Left ventricle myocardium inferior (tissue), 1 donor: ENCODE measurements at regions not wholly inside any gene's neighbourhood (a gene's known extent, or its start where the extent isn't known, plus 50 kb on each side); places are given as distances from the start of the nearest gene placed in this dataset.
"Not testable (repeated sequence)": the region's sequence is repeated elsewhere in the genome, so short reads cannot be mapped to it uniquely, and the experiment has no call there.

Experiments
- DNase-seq: peaks from one replicate; pipeline ENCODE4 v3.0.0-alpha.2; 2020
- H3K27ac ChIP-seq: fragments of 200-600 bp; replicated peaks from 2 replicates; pipeline ENCODE4 v1.8.0; 2021
- H3K27me3 ChIP-seq: fragments of 200-600 bp; 2 replicates; pipeline ENCODE4 v1.8.0; 2021; ENCODE audit warnings: low read depth
- H3K36me3 ChIP-seq: fragments of 200-600 bp; 2 replicates; pipeline ENCODE4 v1.8.0; 2021
- H3K4me1 ChIP-seq: fragments of 200-600 bp; 2 replicates; pipeline ENCODE4 v1.8.0; 2021
- H3K4me3 ChIP-seq: fragments of 200-600 bp; 2 replicates; pipeline ENCODE4 v1.8.0; 2021; ENCODE audit warnings: mild to moderate bottlenecking, moderate library complexity
- H3K9me3 ChIP-seq: fragments of 200-600 bp; replicated peaks from 2 replicates; pipeline ENCODE4 v1.8.0; 2021
- intact Hi-C: fragments of 100-400 bp; cut with micrococcal nuclease; formaldehyde crosslinking; loops from one replicate; pipeline ENCODE4 v1.11.0; 2022
- TF ChIP-seq, protein P1 (sequence below): fragments of 200-600 bp; IDR thresholded peaks from 2 replicates; pipeline ENCODE4 v1.8.0; 2021; ENCODE audit warnings: antibody characterized with exemption, mild to moderate bottlenecking, borderline replicate concordance
- donor health status: DM: no; HTN: yes; CAD: no; lungs with severe emphysema.

DNA sequence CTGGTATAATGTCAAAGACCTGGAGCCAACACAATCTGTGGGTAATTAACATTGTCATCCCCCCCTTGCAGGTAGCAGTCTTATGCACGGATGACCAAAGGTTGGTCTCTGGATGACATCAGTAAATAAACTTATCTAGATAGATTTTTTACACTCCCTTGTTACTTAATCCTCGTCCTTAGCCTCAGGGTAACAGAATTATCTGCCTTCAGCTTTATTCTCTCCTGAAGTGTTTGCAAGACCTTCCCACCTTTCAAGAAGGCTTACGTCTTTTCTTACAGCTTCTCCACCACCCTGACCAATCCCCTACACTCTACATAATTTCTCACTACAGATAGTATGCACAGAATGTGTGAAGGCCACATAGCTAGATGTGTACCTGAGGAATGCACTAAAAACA lies 434.8 kb upstream of the HTR1E start:
- TF ChIP-seq, protein P1, sequence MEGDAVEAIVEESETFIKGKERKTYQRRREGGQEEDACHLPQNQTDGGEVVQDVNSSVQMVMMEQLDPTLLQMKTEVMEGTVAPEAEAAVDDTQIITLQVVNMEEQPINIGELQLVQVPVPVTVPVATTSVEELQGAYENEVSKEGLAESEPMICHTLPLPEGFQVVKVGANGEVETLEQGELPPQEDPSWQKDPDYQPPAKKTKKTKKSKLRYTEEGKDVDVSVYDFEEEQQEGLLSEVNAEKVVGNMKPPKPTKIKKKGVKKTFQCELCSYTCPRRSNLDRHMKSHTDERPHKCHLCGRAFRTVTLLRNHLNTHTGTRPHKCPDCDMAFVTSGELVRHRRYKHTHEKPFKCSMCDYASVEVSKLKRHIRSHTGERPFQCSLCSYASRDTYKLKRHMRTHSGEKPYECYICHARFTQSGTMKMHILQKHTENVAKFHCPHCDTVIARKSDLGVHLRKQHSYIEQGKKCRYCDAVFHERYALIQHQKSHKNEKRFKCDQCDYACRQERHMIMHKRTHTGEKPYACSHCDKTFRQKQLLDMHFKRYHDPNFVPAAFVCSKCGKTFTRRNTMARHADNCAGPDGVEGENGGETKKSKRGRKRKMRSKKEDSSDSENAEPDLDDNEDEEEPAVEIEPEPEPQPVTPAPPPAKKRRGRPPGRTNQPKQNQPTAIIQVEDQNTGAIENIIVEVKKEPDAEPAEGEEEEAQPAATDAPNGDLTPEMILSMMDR: no peak
- intact Hi-C loops: no loop called here
- no peaks in the 10 kb centered on the region for H3K27me3 ChIP-seq
- peaks cover 9% of the 10 kb centered on the region for H3K9me3 ChIP-seq
- H3K27ac ChIP-seq: no peak overlapping the region
- no peak overlapping the region for H3K4me3 ChIP-seq
- DNase-seq: no peak
- no peaks in the 10 kb centered on the region for H3K4me1 ChIP-seq
- H3K36me3 ChIP-seq: no peaks in the 10 kb centered on the region

DNA sequence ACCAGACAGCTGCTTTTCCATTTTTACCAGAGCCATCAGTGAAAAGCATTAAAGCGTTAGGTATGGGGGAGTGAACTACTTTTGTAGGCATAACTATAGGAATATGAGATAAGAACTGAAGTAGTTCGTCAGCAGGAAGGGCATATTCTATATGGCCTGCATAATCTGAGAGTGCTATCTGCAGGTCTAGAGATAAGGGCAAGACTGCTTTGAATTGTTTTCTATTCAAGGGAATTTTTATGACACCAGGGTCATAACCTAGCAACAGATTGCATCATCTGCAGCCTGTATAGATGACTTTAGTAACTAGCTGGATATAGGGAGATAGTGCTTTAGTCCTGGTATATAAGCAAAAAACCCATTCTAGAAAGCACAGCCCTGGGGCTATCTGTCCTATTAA lies 437.3 kb upstream of the HTR1E start:
- no peak overlapping the region for H3K4me3 ChIP-seq
- TF ChIP-seq, protein P1: no peak
- no peaks in the 10 kb centered on the region for H3K36me3 ChIP-seq
- intact Hi-C loops: no loop called here
- H3K9me3 ChIP-seq: peaks cover 18% of the 10 kb centered on the region
- no peaks in the 10 kb centered on the region for H3K4me1 ChIP-seq
- no peak for DNase-seq
- H3K27me3 ChIP-seq: no peaks in the 10 kb centered on the region
- H3K27ac ChIP-seq: no peak overlapping the region

DNA sequence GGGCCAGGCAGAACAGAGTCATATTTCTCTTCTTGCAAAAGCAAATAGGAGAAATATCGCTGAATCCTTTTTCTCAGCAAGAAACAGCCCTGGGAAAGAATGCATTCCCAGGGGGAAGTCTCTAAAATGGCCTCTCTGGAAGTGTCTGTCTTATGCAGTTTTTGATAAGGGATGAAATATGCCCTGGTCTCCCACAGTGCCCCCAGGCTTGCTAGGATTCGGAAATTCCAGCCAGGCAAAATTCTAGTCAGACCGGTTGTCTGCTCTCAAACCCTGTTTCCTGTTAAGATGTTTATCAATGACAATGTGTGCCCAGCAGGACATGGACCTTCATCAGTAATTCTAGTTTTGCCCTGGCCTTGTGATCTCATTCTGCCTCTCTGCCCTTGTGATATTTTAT lies 448.3 kb upstream of the HTR1E start:
- H3K4me3 ChIP-seq, H3K36me3 ChIP-seq, H3K4me1 ChIP-seq, H3K27ac ChIP-seq, H3K27me3 ChIP-seq, DNase-seq, intact Hi-C loops: not testable (repeated sequence)
- H3K9me3 ChIP-seq: peaks cover 33% of the 10 kb centered on the region

DNA sequence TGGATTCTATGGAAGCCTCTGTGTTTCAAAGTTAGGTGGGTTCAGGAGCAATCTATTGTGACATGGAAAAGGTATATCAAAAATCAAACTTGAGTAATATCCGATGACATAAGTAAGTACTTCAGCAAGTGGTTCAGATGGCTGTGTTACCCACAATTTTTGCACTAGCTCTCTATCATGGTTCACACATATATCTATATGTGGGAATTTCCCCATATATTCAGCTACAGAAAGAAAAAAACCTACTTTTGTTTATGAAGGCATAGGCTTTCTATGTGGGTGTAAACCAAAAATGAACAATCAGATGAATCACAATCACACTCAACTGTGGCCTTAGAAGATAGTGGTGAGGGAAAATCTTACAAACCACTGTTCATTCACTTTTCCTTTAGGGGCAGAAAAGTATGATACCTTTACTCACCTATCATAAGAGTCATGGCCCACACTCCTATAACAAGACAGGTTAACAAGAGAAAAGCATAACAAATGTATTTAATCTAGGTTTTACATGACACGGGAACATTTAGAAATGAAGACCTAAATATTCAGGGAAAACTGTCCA lies 449.6 kb upstream of the HTR1E start:
- Histone ChIP-seq H3K4me3 (no peak overlapping the region), H3K9me3 (peaks cover 24% of the 10 kb centered on the region), H3K4me1 (no peaks in the 10 kb centered on the region), H3K27ac (no peak overlapping the region), H3K27me3 (no peaks in the 10 kb centered on the region), H3K36me3 (no peaks in the 10 kb centered on the region)
- TF ChIP-seq, protein P1: no peak
- DNase-seq: no peak
- intact Hi-C loops: no loop called here

DNA sequence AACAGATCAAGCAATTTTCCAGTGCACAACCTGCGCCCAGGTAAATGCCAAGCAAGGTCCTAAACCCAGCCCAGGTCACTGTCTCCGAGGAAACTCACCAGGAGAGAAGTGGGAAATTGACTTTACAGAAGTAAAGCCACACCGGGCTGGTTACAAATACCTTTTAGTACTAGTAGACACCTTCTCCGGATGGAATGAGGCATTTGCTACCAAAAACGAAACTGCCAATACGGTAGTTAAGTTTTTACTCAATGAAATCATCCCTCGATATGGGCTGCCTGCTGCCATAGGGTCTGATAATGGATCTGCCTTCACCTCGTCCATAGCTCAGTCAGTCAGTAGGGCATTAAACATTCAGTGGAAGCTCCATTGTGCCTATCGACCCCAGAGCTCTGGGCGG lies 459.0 kb upstream of the HTR1E start:
- H3K4me1 ChIP-seq, DNase-seq, H3K9me3 ChIP-seq, H3K27me3 ChIP-seq, H3K36me3 ChIP-seq, H3K4me3 ChIP-seq, intact Hi-C loops, H3K27ac ChIP-seq: not testable (repeated sequence)

DNA sequence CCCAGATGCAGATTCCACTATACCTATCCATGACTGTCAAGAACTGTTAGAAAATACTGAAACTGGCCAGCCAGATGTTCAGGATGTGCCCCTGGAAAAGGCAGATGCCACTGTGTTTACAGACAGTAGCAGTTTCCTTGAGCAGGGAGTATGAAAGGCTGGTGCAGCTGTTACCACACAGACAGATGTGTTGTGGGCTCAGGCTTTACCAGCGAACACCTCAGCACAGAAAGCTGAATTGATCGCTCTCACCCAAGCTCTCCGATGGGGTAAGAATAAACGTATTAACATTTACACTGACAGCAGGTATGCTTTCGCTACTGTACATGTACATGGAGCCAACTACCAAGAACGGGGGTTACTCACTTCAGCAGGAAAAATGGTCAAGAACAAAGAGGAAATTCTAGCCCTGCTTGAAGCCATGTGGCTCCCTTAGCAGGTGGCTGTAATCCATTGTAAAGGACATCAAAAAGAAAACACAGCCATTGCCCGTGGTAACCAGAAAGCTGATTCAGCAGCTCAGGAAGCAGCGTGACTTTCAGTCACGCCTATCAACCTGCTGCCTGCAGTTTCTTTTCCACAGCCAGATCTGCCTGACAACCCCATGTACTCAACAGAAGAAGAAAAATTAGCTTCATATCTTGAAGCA lies 459.7 kb upstream of the HTR1E start:
- H3K9me3 ChIP-seq: no peaks in the 10 kb centered on the region
- H3K27ac ChIP-seq: no peak overlapping the region
- no peak overlapping the region for H3K4me3 ChIP-seq
- H3K4me1 ChIP-seq: no peaks in the 10 kb centered on the region
- no peaks in the 10 kb centered on the region for H3K36me3 ChIP-seq
- intact Hi-C loops: no loop called here
- TF ChIP-seq, protein P1: no peak
- no peaks in the 10 kb centered on the region for H3K27me3 ChIP-seq
- DNase-seq: no peak
